LNCAP (cell line): ENCODE measurements at regions not wholly inside any gene's neighbourhood (a gene's known extent, or its start where the extent isn't known, plus 50 kb on each side); places are given as distances from the start of the nearest gene placed in this dataset.

Experiments used
- TF ChIP-seq, protein P1 (sequence below): fragments of 450-650 bp; IDR thresholded peaks from 2 replicates; pipeline ENCODE4 v1.5.1; 2017; ENCODE audit warnings: mild to moderate bottlenecking

- TF ChIP-seq, protein P1, sequence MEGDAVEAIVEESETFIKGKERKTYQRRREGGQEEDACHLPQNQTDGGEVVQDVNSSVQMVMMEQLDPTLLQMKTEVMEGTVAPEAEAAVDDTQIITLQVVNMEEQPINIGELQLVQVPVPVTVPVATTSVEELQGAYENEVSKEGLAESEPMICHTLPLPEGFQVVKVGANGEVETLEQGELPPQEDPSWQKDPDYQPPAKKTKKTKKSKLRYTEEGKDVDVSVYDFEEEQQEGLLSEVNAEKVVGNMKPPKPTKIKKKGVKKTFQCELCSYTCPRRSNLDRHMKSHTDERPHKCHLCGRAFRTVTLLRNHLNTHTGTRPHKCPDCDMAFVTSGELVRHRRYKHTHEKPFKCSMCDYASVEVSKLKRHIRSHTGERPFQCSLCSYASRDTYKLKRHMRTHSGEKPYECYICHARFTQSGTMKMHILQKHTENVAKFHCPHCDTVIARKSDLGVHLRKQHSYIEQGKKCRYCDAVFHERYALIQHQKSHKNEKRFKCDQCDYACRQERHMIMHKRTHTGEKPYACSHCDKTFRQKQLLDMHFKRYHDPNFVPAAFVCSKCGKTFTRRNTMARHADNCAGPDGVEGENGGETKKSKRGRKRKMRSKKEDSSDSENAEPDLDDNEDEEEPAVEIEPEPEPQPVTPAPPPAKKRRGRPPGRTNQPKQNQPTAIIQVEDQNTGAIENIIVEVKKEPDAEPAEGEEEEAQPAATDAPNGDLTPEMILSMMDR: no peak
Observed at GRCh38 chr9:680106-680505, 161.4 kb upstream of the DMRT1 start.

DNA sequence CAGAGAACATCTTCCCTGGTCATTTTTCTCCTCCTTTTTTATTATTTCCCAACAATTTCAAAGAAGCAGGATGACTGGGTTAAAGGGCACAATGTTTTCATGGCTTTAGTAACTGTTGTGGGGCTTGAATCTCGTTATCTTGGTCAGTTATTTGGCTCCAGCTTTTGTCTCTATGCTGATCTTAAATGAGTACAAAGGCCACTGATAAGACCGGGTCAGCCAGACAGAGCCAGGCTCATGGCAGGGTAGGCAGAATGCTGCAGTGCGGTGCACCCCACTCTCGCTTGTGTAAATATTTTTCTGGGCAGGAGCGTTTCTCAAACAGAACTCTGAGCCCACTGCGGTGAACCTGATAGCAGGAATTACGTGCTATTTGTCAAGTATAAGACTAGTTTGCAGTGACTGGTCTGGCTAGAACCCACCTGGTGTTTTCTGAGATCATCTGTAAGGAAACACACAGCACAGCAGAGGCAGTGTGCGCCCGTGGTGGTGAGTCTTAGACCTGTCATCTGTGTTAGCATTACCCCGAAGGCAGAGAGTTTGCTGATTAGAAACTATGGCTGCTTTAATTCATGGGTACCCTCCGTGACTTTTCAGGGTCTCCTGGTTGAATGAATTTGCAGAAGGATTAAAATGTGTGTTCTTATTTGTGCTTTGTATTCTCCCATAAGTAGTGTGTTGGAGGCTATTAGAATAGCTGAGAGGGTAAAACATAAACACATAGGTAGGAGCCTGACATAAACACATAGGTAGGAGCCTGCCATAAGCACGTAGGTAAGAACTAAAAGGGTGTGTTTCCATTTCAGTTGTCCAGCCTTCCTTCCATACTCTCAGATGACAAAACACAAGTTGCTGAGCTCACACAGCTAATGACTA lies 158.6 kb upstream of the DMRT1 start:
- TF ChIP-seq, protein P1: no peak

GRCh38 chr9:683509-684021 lies 157.9 kb upstream of the DMRT1 start:
- TF ChIP-seq, protein P1: no peak

DNA sequence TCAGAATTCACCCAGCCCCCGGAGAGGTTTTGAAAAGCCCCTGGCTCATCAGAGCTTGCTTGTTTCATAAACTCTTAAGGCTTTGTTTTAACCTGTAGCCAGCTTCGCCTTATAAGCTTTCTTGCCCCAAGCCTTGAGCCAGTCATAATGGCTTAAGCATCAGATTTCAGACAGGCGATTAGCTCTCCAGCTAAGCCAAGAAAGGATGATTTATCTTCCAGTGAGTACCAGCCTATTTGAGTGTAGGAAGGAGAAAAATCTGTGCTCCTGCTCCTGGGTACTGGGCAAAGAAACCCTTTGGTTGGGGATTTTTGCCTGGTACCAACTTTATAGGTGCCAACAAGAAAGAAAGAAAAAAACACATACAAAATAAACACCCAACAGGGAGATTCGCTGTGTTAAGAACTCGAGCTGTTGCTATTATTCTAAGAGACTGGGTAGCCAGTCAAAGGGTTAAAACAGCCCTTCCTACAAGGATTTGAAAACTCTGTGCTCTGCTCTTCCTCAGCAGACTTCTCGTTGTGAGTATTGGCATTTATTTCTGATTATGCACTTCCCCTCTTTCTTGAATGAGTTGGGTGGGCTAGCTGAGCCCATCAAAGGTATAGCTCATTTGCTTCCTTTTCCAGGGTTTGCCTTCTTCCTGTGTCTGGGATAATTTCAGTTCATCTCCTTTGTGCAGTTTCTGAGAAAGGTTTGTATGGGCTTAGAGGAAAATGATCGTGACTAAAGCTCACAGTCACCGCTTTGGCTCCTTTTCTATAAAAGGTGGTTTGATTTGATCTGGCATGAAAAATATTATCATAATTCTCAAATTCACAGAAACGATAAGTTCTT lies 157.2 kb upstream of the DMRT1 start:
- TF ChIP-seq, protein P1: no peak

GRCh38 chr9:684941-685340 lies 156.6 kb upstream of the DMRT1 start:
- TF ChIP-seq, protein P1: no peak

- TF ChIP-seq, protein P1: no peak
Observed at GRCh38 chr9:686321-686813, 155.1 kb upstream of the DMRT1 start.

DNA sequence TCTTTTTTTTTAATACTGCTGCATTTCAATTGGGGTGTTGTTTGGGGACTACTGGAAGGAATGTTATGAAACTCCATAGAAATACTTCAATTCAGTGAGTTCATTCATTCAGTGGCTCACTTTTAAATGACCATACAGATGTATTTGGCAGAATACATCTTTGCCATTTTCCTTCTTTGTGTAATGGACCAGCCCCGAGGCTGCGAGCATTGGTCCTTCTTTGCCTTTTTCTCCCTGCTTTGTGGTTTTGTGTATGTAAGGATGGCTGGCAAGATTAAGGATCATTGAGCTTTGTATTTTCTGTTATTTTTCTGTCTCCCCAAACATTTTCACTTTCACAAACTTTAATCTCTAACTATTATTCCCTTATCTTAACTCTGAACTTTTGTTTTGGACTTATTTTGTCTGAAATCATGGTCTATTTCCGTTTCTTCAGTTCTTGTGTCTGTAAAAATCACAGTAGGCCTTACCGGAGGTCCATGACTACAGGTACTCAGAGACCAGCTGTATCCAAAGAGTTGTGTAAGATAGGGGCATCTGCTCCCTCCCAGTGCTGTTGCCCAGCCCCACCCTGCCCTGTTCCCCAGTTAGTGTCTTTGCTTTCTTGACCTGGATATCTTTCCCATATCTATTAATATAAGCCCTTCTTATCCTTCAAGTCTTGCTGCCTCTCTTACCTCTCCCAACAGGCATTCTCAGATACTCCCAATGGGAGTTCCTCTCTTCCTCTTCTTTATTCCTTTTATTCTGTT lies 154.3 kb upstream of the DMRT1 start:
- TF ChIP-seq, protein P1: no peak
